ENCODE measurements at regions not wholly inside any gene's neighbourhood (a gene's known extent, or its start where the extent isn't known, plus 50 kb on each side); places are given as distances from the start of the nearest gene placed in this dataset.

- H3K36me3 Mint-ChIP-seq (ENCODE audit: low read depth) = no peaks in the 10 kb centered on the region
- intact Hi-C loops (cut with DNase I, micrococcal nuclease) = no loop called here
- peaks cover 35% of the 10 kb centered on the region for H3K27me3 Mint-ChIP-seq
- DNase-seq (no peak), ATAC-seq (ENCODE audit: poor library complexity) (no peak)
- H3K27me3 ChIP-seq (ENCODE audit: control insufficient read depth in 1 of 2, insufficient read depth in 2 of 2, low read length in 2 of 2) = peaks cover 8 to 16% of the 10 kb centered on the region in 2 experiments
- H3K9me3 Mint-ChIP-seq = no peaks in the 10 kb centered on the region
- H3K4me1 ChIP-seq (ENCODE audit: insufficient read depth, low read length) = no peaks in the 10 kb centered on the region
- CTCF ChIA-PET = no interaction called here
- H3K4me1 Mint-ChIP-seq (ENCODE audit: low read depth) = no peaks in the 10 kb centered on the region
- no peaks in the 10 kb centered on the region for H3K9me3 ChIP-seq (ENCODE audit: control insufficient read depth in 1 of 2, insufficient read depth in 1 of 2, low read length in 2 of 2)
- POLR2A ChIA-PET = no interaction called here
- no peak overlapping the region for H3K4me3 Mint-ChIP-seq
- no peaks in the 10 kb centered on the region for H3K36me3 ChIP-seq (ENCODE audit: insufficient read depth, low read length)
- no peak overlapping the region for H3K4me3 ChIP-seq (ENCODE audit: low read length)
- TF ChIP-seq CTCF (IDR thresholded peaks at IDR 0.05) = no peak
- H3K27ac Mint-ChIP-seq = no peak overlapping the region
- H3K27ac ChIP-seq (ENCODE audit: low read depth in 1 of 2, low read length in 2 of 2) = no peak overlapping the region
Measured at GRCh38 chr5:88394536-88395175, 126.0 kb upstream of the TMEM161B start.

- ChIA-PET CTCF (no interaction called here), POLR2A (no interaction called here)
- intact Hi-C loops (cut with DNase I, micrococcal nuclease) = no loop called here
- Histone ChIP-seq H3K4me3 (ENCODE audit: low read length) (no peak overlapping the region), H3K27me3 (ENCODE audit: control insufficient read depth in 1 of 2, insufficient read depth in 2 of 2, low read length in 2 of 2) (peaks cover 8 to 16% of the 10 kb centered on the region in 2 experiments), H3K9me3 (ENCODE audit: control insufficient read depth in 1 of 2, insufficient read depth in 1 of 2, low read length in 2 of 2) (no peaks in the 10 kb centered on the region), H3K4me1 (ENCODE audit: insufficient read depth, low read length) (no peaks in the 10 kb centered on the region), H3K36me3 (ENCODE audit: insufficient read depth, low read length) (no peaks in the 10 kb centered on the region), H3K27ac (ENCODE audit: low read depth in 1 of 2, low read length in 2 of 2) (no peak overlapping the region)
- Mint-ChIP-seq H3K4me3 (no peak overlapping the region), H3K27ac (no peak overlapping the region), H3K36me3 (ENCODE audit: low read depth) (no peaks in the 10 kb centered on the region), H3K9me3 (no peaks in the 10 kb centered on the region), H3K4me1 (ENCODE audit: low read depth) (no peaks in the 10 kb centered on the region), H3K27me3 (peaks cover 39% of the 10 kb centered on the region)
- DNase-seq = no peak
- TF ChIP-seq CTCF (IDR thresholded peaks at IDR 0.05) = no peak
- no peak for ATAC-seq (ENCODE audit: poor library complexity)
Measured at GRCh38 chr5:88393716-88394535, 125.3 kb upstream of the TMEM161B start.

GRCh38 chr5:88393042-88393441 lies 124.4 kb upstream of the TMEM161B start:
- intact Hi-C loops (cut with DNase I, micrococcal nuclease) = no loop called here
- peaks cover 8 to 16% of the 10 kb centered on the region in 2 experiments for H3K27me3 ChIP-seq (ENCODE audit: control insufficient read depth in 1 of 2, insufficient read depth in 2 of 2, low read length in 2 of 2)
- H3K27ac ChIP-seq (ENCODE audit: low read depth in 1 of 2, low read length in 2 of 2) = no peak overlapping the region
- no peak for TF ChIP-seq CTCF (IDR thresholded peaks at IDR 0.05)
- Mint-ChIP-seq H3K27me3 (peaks cover 42% of the 10 kb centered on the region), H3K36me3 (ENCODE audit: low read depth) (no peaks in the 10 kb centered on the region), H3K9me3 (no peaks in the 10 kb centered on the region), H3K27ac (no peak overlapping the region), H3K4me1 (ENCODE audit: low read depth) (no peaks in the 10 kb centered on the region), H3K4me3 (no peak overlapping the region)
- no peaks in the 10 kb centered on the region for H3K36me3 ChIP-seq (ENCODE audit: insufficient read depth, low read length)
- DNase-seq = no peak
- no peaks in the 10 kb centered on the region for H3K9me3 ChIP-seq (ENCODE audit: control insufficient read depth in 1 of 2, insufficient read depth in 1 of 2, low read length in 2 of 2)
- POLR2A ChIA-PET = no interaction called here
- no peak overlapping the region for H3K4me3 ChIP-seq (ENCODE audit: low read length)
- H3K4me1 ChIP-seq (ENCODE audit: insufficient read depth, low read length) = no peaks in the 10 kb centered on the region
- CTCF ChIA-PET = no interaction called here
- no peak for ATAC-seq (ENCODE audit: poor library complexity)

Measured in CD4-positive, alpha-beta T cell (primary cell).